K562 (cell line): ENCODE measurements at regions not wholly inside any gene's neighbourhood (a gene's known extent, or its start where the extent isn't known, plus 50 kb on each side); places are given as distances from the start of the nearest gene placed in this dataset.

ENCODE experiments used
- NFE2 ChIP-seq: IDR thresholded peaks from 2 replicates; pipeline ENCODE4 v1.6.1; 2014; ENCODE audit warnings: antibody characterized with exemption, low read depth
- SLC30A9 ChIP-seq: fragments of 250-450 bp; sonication (Bioruptor Pico); IDR thresholded peaks from 2 replicates; pipeline ENCODE4 v1.8.0; 2022; ENCODE audit warnings: mild to moderate bottlenecking, moderate library complexity
- TBP ChIP-seq: optimal IDR thresholded peaks from 2 replicates; pipeline ENCODE3; 2011; ENCODE audit warnings: low read depth, low read length, improper control_type of control experiment
- ZBTB1 ChIP-seq: sonication (generic); formaldehyde crosslinking; IDR thresholded peaks from 2 replicates; pipeline ENCODE4 v1.8.1; 2023; ENCODE audit warnings: missing genetic modification reagents, low read depth, mild to moderate bottlenecking, borderline replicate concordance
- ZNF780A ChIP-seq: fragments of 250-450 bp; sonication (Bioruptor Pico); IDR thresholded peaks from 2 replicates; pipeline ENCODE4 v1.5.0; 2021; ENCODE audit warnings: mild to moderate bottlenecking
- TF ChIP-seq, protein P1 (sequence below): fragments of 450-650 bp; IDR thresholded peaks from 2 replicates; pipeline ENCODE4 v1.6.1; 2016; ENCODE audit warnings: low read depth
- TF ChIP-seq, protein P2 (sequence below), 3 experiments: IDR thresholded peaks in 2 of 3; conservative IDR thresholded peaks in 1 of 3; 2 replicates each; pipeline ENCODE4 v1.5.1; 2011 to 2012; ENCODE audit warnings: low read length in 3 of 3, mild to moderate bottlenecking in 3 of 3, control low read depth in 2 of 3, improper control_type of control experiment in 1 of 3, inconsistent platforms in 1 of 3, low read depth in 1 of 3, mixed read lengths in 1 of 3, moderate library complexity in 1 of 3; ENCODE audit not compliant: insufficient read depth in 2 of 3
- TF ChIP-seq, protein P3 (sequence below): sonication (generic); formaldehyde crosslinking; IDR thresholded peaks from 2 replicates; pipeline ENCODE4 v1.8.0; 2022; ENCODE audit warnings: mild to moderate bottlenecking, missing genetic modification reagents
- TF ChIP-seq, protein P4 (sequence below): fragments of 250-450 bp; sonication (Bioruptor Pico); IDR thresholded peaks from 2 replicates; pipeline ENCODE4 v1.8.0; 2021; ENCODE audit warnings: moderate library complexity, mild to moderate bottlenecking, inconsistent platforms
- TF ChIP-seq, protein P5 (sequence below): fragments of 250-450 bp; sonication (Bioruptor Pico); IDR thresholded peaks from 2 replicates; pipeline ENCODE4 v1.5.0; 2022; ENCODE audit warnings: mild to moderate bottlenecking
- TF ChIP-seq, protein P6 (sequence below): fragments of 200-400 bp; formaldehyde crosslinking; IDR thresholded peaks from 2 replicates; pipeline ENCODE4 v1.6.1; 2017; ENCODE audit warnings: mild to moderate bottlenecking, low read depth, low read length, moderate library complexity

DNA sequence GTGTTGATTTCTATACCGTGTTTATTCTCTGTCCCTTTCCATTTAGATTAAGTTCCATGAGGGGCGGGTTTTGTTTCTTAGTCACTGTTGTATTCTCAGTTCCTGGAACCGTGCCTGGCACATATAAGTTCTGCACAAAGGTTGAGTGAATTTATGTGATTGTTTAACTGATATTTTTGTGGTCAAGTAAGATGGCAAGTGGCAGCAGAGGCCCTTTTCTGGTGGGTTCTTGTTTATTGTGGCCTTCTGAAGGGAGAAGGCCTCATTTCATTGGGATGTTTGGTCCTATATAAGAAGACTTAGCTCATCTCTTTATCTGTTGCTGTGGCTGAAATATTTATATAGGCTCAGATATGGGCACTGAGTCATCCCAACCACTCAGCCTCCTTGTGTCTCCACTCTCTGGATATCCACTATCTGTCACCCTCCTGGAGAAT is 262.5 kb downstream of the PSAT1 start (continued):
- TF ChIP-seq, protein P1, sequence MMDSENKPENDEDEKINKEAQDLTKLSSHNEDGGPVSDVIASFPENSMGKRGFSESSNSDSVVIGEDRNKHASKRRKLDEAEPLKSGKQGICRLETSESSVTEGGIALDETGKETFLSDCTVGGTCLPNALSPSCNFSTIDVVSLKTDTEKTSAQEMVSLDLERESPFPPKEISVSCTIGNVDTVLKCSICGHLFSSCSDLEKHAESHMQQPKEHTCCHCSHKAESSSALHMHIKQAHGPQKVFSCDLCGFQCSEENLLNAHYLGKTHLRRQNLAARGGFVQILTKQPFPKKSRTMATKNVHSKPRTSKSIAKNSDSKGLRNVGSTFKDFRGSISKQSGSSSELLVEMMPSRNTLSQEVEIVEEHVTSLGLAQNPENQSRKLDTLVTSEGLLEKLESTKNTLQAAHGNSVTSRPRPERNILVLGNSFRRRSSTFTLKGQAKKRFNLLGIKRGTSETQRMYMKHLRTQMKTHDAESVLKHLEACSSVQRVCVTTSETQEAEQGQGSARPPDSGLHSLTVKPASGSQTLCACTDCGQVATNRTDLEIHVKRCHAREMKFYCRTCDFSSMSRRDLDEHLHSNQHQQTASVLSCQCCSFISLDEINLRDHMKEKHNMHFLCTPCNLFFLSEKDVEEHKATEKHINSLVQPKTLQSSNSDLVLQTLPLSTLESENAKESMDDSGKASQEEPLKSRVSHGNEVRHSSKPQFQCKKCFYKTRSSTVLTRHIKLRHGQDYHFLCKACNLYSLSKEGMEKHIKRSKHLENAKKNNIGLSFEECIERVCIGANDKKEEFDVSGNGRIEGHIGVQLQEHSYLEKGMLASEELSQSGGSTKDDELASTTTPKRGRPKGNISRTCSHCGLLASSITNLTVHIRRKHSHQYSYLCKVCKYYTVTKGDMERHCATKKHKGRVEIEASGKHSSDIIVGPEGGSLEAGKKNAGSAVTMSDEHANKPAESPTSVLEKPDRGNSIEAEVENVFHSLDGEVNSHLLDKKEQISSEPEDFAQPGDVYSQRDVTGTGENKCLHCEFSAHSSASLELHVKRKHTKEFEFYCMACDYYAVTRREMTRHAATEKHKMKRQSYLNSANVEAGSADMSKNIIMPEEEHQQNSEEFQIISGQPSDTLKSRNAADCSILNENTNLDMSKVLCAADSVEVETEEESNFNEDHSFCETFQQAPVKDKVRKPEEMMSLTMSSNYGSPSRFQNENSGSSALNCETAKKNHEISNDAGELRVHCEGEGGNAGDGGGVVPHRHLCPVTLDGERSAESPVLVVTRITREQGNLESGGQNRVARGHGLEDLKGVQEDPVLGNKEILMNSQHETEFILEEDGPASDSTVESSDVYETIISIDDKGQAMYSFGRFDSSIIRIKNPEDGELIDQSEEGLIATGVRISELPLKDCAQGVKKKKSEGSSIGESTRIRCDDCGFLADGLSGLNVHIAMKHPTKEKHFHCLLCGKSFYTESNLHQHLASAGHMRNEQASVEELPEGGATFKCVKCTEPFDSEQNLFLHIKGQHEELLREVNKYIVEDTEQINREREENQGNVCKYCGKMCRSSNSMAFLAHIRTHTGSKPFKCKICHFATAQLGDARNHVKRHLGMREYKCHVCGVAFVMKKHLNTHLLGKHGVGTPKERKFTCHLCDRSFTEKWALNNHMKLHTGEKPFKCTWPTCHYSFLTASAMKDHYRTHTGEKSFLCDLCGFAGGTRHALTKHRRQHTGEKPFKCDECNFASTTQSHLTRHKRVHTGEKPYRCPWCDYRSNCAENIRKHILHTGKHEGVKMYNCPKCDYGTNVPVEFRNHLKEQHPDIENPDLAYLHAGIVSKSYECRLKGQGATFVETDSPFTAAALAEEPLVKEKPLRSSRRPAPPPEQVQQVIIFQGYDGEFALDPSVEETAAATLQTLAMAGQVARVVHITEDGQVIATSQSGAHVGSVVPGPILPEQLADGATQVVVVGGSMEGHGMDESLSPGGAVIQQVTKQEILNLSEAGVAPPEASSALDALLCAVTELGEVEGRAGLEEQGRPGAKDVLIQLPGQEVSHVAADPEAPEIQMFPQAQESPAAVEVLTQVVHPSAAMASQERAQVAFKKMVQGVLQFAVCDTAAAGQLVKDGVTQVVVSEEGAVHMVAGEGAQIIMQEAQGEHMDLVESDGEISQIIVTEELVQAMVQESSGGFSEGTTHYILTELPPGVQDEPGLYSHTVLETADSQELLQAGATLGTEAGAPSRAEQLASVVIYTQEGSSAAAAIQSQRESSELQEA: no peak
- no peak for TF ChIP-seq ZNF780A (CRISPR knock-in tag)
- TF ChIP-seq, protein P2, sequence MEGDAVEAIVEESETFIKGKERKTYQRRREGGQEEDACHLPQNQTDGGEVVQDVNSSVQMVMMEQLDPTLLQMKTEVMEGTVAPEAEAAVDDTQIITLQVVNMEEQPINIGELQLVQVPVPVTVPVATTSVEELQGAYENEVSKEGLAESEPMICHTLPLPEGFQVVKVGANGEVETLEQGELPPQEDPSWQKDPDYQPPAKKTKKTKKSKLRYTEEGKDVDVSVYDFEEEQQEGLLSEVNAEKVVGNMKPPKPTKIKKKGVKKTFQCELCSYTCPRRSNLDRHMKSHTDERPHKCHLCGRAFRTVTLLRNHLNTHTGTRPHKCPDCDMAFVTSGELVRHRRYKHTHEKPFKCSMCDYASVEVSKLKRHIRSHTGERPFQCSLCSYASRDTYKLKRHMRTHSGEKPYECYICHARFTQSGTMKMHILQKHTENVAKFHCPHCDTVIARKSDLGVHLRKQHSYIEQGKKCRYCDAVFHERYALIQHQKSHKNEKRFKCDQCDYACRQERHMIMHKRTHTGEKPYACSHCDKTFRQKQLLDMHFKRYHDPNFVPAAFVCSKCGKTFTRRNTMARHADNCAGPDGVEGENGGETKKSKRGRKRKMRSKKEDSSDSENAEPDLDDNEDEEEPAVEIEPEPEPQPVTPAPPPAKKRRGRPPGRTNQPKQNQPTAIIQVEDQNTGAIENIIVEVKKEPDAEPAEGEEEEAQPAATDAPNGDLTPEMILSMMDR (IDR thresholded peaks at IDR 0.05 in 2 of 3, conservative IDR thresholded peaks at IDR 0.05 in 1 of 3; ENCODE audit: insufficient read depth in 2 of 3, low read depth in 1 of 3, low read length in 3 of 3): no peak
- no peak for TF ChIP-seq NFE2
- TF ChIP-seq, protein P3, sequence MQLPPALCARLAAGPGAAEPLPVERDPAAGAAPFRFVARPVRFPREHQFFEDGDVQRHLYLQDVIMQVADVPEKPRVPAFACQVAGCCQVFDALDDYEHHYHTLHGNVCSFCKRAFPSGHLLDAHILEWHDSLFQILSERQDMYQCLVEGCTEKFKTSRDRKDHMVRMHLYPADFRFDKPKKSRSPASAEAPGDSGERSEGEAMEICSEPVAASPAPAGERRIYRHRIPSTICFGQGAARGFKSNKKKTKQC: no peak
- TF ChIP-seq, protein P4, sequence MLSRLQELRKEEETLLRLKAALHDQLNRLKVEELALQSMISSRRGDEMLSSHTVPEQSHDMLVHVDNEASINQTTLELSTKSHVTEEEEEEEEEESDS (CRISPR knock-in tag): no peak
- no peak for TF ChIP-seq SLC30A9 (CRISPR knock-in tag)
- TF ChIP-seq, protein P5, sequence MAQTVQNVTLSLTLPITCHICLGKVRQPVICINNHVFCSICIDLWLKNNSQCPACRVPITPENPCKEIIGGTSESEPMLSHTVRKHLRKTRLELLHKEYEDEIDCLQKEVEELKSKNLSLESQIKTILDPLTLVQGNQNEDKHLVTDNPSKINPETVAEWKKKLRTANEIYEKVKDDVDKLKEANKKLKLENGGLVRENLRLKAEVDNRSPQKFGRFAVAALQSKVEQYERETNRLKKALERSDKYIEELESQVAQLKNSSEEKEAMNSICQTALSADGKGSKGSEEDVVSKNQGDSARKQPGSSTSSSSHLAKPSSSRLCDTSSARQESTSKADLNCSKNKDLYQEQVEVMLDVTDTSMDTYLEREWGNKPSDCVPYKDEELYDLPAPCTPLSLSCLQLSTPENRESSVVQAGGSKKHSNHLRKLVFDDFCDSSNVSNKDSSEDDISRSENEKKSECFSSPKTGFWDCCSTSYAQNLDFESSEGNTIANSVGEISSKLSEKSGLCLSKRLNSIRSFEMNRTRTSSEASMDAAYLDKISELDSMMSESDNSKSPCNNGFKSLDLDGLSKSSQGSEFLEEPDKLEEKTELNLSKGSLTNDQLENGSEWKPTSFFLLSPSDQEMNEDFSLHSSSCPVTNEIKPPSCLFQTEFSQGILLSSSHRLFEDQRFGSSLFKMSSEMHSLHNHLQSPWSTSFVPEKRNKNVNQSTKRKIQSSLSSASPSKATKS (CRISPR knock-in tag): no peak
- TF ChIP-seq TBP: no peak
- TF ChIP-seq, protein P6, sequence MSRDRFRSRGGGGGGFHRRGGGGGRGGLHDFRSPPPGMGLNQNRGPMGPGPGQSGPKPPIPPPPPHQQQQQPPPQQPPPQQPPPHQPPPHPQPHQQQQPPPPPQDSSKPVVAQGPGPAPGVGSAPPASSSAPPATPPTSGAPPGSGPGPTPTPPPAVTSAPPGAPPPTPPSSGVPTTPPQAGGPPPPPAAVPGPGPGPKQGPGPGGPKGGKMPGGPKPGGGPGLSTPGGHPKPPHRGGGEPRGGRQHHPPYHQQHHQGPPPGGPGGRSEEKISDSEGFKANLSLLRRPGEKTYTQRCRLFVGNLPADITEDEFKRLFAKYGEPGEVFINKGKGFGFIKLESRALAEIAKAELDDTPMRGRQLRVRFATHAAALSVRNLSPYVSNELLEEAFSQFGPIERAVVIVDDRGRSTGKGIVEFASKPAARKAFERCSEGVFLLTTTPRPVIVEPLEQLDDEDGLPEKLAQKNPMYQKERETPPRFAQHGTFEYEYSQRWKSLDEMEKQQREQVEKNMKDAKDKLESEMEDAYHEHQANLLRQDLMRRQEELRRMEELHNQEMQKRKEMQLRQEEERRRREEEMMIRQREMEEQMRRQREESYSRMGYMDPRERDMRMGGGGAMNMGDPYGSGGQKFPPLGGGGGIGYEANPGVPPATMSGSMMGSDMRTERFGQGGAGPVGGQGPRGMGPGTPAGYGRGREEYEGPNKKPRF: no peak
- TF ChIP-seq ZBTB1 (CRISPR knock-in tag): no peak
- TF ChIP-seq, all 486 proteins: peak for 0
